ENCODE measurements at regions not wholly inside any gene's neighbourhood (a gene's known extent, or its start where the extent isn't known, plus 50 kb on each side); places are given as distances from the start of the nearest gene placed in this dataset.

GRCh38 chr10:131433568-131433967 lies 122.0 kb upstream of the TCERG1L start:
- H2BK5ac ChIP-seq (ENCODE audit: insufficient read length, low read length), result no peak overlapping the region
- H2BK12ac ChIP-seq (ENCODE audit: insufficient read length, low read depth, low read length), result no peak overlapping the region
- WGBS (ENCODE audit: extremely low coverage, insufficient read length, low lambda C conversion rate), result no CpG with 5 or more reads among the region's 8 CpGs
- no peak overlapping the region for H3K4ac ChIP-seq (ENCODE audit: low read depth, low read length)
- no peak overlapping the region for H2AK5ac ChIP-seq (ENCODE audit: insufficient read length, low read length)
- no peak overlapping the region for H3K14ac ChIP-seq (ENCODE audit: insufficient read depth, low read length)
- TF ChIP-seq CTCF (conservative IDR thresholded peaks at IDR 0.05), result no peak
- H3K27ac Mint-ChIP-seq, result no peak overlapping the region
- H3K23me2 ChIP-seq (ENCODE audit: insufficient read length, low read depth, low read length, poor library complexity, severe bottlenecking), result no peaks in the 10 kb centered on the region
- no peak overlapping the region for H4K5ac ChIP-seq (ENCODE audit: insufficient read length, low read depth, low read length)
- H3K18ac ChIP-seq (ENCODE audit: insufficient read length, low read depth, low read length), result no peak overlapping the region
- H3K4me3 Mint-ChIP-seq, result no peak overlapping the region
- H3K27me3 ChIP-seq (ENCODE audit: insufficient read depth, low read length), result no peaks in the 10 kb centered on the region
- no peak overlapping the region for H2BK15ac ChIP-seq (ENCODE audit: low read depth, low read length)
- no peak overlapping the region for H3K23ac ChIP-seq (ENCODE audit: insufficient read length, low read depth, low read length)
- H3T11ph ChIP-seq (ENCODE audit: low read length), result no peak overlapping the region
- H3K9me3 ChIP-seq (ENCODE audit: control insufficient read depth, low read depth, low read length), result no peaks in the 10 kb centered on the region
- H3K4me2 ChIP-seq (ENCODE audit: insufficient read depth, insufficient read length, low read length), result no peak overlapping the region
- H4K20me1 ChIP-seq (ENCODE audit: control insufficient read depth, insufficient read depth, insufficient read length), result no peaks in the 10 kb centered on the region
- DNase-seq, result no peak
- H3K4me1 Mint-ChIP-seq, result peaks cover 4 to 10% of the 10 kb centered on the region in 2 experiments
- H3K36me3 Mint-ChIP-seq (ENCODE audit: insufficient read depth in 1 of 3, low read depth in 3 of 3), result no peaks in the 10 kb centered on the region
- H2BK120ac ChIP-seq (ENCODE audit: low read depth, low read length, poor library complexity, severe bottlenecking), result no peak overlapping the region
- H3K27me3 Mint-ChIP-seq (ENCODE audit: low read depth), result peaks cover 15% of the 10 kb centered on the region
- no peak overlapping the region for H3K9ac ChIP-seq (ENCODE audit: extremely low read depth, insufficient read length, low read length)
- no peak overlapping the region for H3K27ac ChIP-seq (ENCODE audit: insufficient read length, low read depth, low read length)
- no peak overlapping the region for H4K8ac ChIP-seq (replicated peaks; ENCODE audit: insufficient read length, low read depth, low read length)
- no peaks in the 10 kb centered on the region for H3K9me3 Mint-ChIP-seq
- no peak overlapping the region for H2AFZ ChIP-seq (ENCODE audit: low read length)
- no peak overlapping the region for H3K56ac ChIP-seq (ENCODE audit: insufficient read length, low read depth, low read length)
- H2BK20ac ChIP-seq (ENCODE audit: low read depth, low read length, poor library complexity, severe bottlenecking), result no peak overlapping the region
- no peak overlapping the region for H4K91ac ChIP-seq (ENCODE audit: insufficient read length, low read depth, low read length)
- H3K79me2 ChIP-seq (ENCODE audit: insufficient read depth, low read length), result no peaks in the 10 kb centered on the region
- H3K4me1 ChIP-seq (ENCODE audit: insufficient read depth, low read length), result no peaks in the 10 kb centered on the region
- no peaks in the 10 kb centered on the region for H3K79me1 ChIP-seq (ENCODE audit: insufficient read depth, low read depth, low read length, poor library complexity, severe bottlenecking)
